Erythroblast (primary cell): ENCODE measurements at regions not wholly inside any gene's neighbourhood (a gene's known extent, or its start where the extent isn't known, plus 50 kb on each side); places are given as distances from the start of the nearest gene placed in this dataset.
"Not testable (repeated sequence)": the region's sequence is repeated elsewhere in the genome, so short reads cannot be mapped to it uniquely, and the experiment has no call there.

ENCODE experiments used
- DNase-seq, 2 experiments: peaks; one replicate each; lab custom pipeline; 2025; lab: John Stamatoyannopoulos, UW
- GATA1 ChIP-seq: IDR thresholded peaks from 2 replicates; pipeline ENCODE4 v1.6.1; 2011; ENCODE audit warnings: low read depth, mild to moderate bottlenecking, control low read depth, low read length, moderate library complexity
- POLR2A ChIP-seq: IDR thresholded peaks from 2 replicates; pipeline ENCODE4 v1.6.1; 2011; ENCODE audit warnings: mild to moderate bottlenecking, low read length

DNA sequence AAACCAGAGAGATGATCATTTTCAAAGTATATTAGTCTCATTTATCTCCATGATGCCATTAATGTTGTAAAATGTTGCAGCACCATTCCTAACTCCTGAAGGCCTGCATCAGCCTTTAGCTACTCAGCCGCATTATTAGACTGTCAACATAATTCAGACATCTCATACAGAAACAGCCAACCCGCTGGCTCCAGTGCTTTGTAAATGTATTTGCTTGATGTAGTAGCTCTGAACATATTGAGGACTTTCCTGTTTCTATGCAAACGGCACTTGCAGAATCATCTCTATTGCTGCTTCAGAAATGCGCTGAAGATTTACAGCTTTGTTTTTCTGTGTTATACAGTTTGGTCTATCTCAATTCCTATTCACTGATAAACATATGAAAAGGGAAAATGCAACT, 372.2 kb downstream of the DSEL start:
- no peak for TF ChIP-seq GATA1
- TF ChIP-seq POLR2A, result no peak
- no peak for DNase-seq

DNA sequence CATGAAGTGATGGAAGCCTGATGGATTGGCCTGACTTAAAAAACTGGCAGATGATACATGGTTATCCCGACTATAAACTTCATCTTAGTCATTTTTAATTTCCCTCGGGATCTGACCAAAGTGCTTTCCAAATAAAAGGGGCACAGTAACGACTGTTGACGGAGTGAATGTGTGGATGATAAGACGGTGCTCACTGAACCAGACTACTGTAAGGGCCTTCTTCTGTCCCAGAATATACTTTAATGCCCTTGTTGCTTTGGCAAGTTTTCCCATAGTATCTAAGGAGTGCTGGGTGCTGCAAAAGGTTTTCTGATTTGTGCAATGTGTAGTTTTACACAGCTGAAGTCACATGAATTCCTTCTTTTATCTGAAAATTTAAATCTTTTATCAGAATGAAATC, 373.5 kb downstream of the DSEL start:
- TF ChIP-seq POLR2A (no peak), GATA1 (no peak)
- no peak for DNase-seq

DNA sequence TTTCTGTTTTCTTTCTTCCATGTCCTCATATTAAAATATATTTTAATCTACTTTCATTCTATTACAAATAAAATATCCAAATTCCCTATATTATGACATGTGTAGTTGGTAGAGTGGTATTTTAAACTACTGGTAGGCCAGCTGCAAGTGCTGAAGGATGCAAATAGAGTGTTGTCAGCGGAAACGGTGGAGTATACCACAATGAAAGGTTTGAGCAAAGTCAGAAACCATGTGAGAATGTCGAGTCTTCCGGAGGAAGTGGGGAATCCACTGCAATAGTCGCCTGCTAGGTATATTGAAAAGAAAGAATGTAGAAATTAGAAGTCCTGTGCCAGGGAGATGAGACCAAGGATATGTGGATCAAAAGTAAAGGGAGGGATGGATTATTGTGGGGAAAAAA, 373.9 kb downstream of the DSEL start:
- no peak for TF ChIP-seq POLR2A
- TF ChIP-seq GATA1, result no peak
- DNase-seq, result no peak

DNA sequence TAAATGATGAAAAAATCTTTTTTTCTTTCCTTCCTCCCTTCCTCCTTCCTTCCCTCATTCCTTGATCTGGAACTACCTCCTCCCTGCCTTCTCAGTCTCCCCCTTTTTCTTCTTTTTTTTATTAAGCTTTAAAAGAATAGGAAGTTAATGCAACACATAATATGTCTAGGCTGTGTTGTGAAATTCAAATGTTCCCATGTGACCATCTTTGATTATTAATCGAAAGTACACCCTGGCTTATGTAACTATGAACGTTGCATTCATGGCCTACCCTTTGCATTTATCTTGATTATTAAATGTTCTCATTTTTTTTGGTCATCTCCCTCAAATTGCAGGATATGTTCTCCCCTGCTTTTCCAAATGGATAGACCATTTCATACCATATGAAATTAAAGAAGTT, 376.0 kb downstream of the DSEL start:
- TF ChIP-seq POLR2A, result no peak
- no peak for TF ChIP-seq GATA1
- no peak for DNase-seq

DNA sequence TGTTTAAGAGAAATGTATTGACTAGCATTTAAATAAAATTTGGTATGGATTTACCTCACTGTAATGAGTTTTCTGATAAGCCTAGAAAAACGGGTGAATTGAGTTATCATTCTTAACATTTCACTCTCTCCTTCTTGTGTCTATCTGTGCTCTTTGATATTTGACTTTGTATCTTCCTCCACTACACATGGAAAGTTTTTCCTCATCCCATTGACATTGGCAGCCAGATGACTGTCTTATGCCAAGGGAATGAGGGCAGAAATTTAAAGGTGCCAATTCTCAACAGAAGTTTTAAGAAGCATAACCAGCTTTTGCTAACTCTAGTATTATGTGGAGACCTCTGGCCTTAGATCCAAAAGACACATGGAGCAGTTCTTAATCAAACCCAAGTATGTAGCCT, 376.6 kb downstream of the DSEL start:
- DNase-seq, result no peak
- no peak for TF ChIP-seq GATA1
- no peak for TF ChIP-seq POLR2A

DNA sequence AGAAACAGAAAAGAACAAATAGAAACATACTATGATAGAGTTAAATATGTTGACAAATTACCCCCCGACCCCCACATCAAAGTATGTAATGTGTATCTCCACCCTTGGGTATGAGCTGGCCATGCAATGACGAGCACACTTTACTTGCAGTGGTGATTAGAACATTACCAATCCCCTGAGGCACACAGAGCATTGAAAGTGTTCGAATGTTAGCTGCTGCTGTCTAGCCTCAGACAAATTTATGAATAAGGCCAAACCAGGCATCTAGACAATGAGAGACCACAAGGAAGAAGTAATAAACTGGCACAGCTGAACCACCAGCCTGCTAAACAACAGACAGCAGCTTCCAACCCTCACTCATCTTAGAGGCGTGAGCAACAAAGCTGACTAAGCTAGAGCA, 380.5 kb downstream of the DSEL start:
- TF ChIP-seq GATA1 (no peak), POLR2A (no peak)
- DNase-seq, result no peak

DNA sequence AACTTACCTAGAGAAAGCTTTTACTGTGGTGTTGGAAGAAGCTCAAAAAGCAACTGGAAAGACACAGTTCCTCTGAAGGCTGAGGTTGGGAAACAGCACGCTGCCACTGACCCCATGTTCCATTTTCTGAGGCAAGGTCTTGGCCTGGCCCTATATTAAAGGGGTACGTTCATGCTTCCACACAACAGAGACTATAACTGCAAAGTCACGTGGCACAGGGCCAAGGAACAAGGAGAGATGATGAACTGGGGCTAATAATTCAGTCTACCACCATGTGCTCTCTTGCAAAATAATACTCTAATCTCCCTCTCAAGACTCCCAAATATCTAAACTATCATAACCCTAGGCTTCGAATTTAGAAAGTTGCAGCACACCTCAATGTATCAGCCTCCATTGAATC, 381.6 kb downstream of the DSEL start:
- TF ChIP-seq POLR2A, result no peak
- TF ChIP-seq GATA1, result no peak
- DNase-seq, result no peak

DNA sequence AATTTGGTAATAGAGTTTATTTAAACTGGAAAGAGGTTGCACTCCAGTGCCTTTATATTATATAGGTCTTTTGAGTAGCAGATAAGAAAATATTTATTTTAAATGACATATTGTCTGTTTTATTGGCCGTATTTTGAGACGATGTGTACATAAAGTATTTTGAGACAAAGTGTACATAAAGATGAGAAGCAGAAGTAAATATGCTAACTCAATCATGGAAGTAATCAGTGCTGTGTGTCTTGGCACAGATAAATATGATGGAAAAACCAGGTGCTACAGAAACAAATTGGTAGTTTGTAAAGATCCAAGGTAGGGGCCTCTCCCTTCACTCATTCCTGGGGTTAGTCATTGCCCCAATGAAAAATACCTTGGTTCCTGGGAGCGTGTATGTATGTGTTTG, 382.9 kb downstream of the DSEL start:
- DNase-seq, result no peak
- no peak for TF ChIP-seq POLR2A
- no peak for TF ChIP-seq GATA1

DNA sequence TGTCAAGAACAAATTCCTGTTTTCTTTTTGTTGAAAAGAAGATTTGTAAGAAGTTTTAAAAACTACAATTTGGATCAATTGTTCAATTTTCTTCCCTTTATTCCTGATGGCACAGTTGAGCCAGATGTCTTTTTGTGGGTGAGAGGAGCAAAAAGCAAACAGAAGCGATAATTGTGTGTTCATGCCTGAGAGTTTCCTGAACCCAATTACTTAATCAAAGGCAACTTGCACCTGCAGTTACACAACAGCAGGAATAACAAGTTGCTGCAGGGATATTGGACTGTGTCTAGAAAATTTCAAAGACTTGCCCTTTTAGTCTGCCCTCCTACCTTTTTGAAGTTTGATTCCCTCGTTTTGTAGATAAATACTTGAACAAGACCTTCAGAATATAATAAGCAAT, 383.6 kb downstream of the DSEL start:
- DNase-seq, result no peak
- no peak for TF ChIP-seq GATA1
- TF ChIP-seq POLR2A, result no peak

DNA sequence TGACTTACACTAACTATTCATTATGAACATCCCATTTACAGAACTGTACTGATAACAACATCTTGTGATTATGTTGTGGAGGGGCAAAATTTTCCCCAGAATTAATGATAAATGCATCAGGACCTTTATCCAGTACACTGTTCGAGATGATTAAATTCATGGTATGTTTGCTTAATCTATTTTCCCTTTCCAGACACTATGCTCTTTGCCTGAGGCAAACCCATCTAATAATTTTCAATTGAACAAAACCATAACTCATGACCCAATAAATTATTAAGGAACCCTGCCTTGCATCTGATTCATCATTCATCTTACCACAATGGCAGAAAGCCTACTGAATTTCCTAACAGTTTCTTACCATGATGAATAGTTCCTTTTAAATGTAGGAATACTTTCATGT, 385.0 kb downstream of the DSEL start:
- DNase-seq, result no peak
- no peak for TF ChIP-seq POLR2A
- TF ChIP-seq GATA1, result no peak

DNA sequence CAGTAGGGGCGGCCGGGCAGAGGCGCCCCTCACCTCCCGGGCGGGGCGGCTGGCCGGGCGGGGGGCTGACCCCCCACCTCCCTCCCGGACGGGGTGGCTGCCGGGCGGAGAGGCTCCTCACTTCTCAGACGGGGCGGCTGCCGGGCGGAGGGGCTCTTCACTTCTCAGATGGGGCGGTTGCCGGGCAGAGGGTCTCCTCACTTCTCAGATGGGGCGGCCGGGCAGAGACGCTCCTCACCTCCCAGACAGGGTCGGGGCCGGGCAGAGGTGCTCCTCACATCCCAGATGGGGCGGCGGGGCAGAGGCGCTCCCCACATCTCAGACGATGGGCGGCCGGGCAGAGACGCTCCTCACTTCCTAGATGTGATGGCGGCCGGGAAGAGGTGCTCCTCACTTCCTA, 389.8 kb downstream of the DSEL start:
- not testable (repeated sequence) for DNase-seq

DNA sequence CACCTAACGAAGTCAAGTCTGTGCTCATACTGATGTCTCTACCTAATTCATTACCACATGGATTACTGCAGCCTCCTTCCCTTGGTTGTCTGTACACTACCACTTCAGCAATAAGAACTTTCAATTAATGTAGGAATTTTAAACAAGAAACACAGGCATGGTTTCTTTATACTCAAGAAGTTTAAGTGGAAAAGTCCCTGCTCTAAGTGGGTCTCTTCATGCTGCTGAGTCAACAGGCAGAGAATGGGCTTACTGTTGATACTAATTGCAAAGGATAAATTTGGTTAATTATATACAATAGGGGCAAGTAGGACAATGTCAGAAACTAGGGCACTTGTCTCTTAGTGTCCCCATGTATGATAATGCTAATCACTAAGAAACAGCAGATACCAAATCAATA, 392.6 kb downstream of the DSEL start:
- no peak for DNase-seq
- TF ChIP-seq POLR2A, result no peak
- TF ChIP-seq GATA1, result no peak

DNA sequence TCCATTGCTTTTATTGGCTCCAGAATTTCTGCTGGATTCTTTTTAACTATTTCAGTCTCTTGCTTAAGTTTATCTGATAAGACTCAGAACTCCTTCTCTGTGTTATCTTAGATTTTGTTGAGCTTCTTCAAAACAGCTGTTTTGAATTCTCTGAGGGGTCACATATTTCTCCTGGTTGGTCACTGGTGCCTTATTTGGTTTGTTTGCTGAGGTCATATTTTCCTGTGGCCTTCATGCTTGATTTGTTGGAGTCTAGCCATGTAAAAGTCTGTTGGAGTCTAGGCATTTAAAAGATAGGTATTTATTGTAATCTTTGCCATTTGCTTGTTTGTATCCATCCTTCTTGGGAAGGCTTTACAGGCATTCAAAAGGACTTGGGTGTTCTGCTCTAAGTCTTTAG, 398.7 kb downstream of the DSEL start:
- no peak for DNase-seq

DNA sequence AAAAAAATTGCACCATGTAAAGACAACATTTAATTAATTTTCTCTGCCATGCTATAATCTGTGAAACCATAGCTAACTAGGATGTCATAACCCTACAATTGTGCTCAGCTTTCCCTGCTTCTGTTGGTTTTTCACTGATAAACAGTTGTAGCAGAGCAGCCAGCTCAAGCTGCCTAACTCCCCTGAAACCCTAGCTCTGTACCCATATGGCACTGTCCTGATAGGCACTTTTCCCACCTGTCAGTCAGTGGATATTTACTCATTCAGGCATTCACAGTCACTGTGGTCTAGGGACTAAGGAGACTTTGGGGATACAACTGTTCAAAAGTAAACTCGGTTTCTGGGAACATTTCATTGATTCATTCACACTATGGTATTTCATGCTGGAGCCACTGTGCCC, 407.0 kb downstream of the DSEL start:
- TF ChIP-seq POLR2A (no peak), GATA1 (no peak)
- no peak for DNase-seq

More for the DNA sequence above, 398.7 kb downstream of the DSEL start:
- TF ChIP-seq GATA1, result no peak

DNA sequence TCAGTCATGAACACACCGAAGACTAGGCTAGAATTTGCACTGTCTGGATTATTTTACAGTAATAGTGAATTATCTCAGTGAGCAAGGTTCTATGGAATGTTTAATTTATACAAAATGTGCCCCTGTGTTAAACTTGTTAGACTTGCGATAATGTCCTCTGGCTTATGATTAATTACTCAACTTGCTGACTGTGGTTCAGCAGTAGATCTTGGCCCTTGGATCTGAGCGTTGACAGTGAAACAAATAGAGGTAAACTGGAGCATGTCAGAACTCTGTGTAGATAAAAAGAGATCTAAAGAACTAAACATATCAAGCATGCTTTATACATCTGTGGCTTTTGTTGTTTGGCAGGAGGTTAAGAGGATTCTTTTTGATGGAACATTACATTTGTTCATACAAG, 407.6 kb downstream of the DSEL start:
- no peak for DNase-seq
- TF ChIP-seq GATA1 (no peak), POLR2A (no peak)
